ENCODE measurements at regions not wholly inside any gene's neighbourhood (a gene's known extent, or its start where the extent isn't known, plus 50 kb on each side); places are given as distances from the start of the nearest gene placed in this dataset.
"Not testable (repeated sequence)": the region's sequence is repeated elsewhere in the genome, so short reads cannot be mapped to it uniquely, and the experiment has no call there.

GRCh38 chr7:130850956-130851355 is 116.9 kb upstream of the KLF14 start:
- DNase-seq = no peak

- no peak for DNase-seq
Observed at GRCh38 chr7:130852867-130853266, 118.9 kb upstream of the KLF14 start.

GRCh38 chr7:130853503-130854279 is 119.7 kb upstream of the KLF14 start:
- no peak for DNase-seq

GRCh38 chr7:130854481-130854880 is 120.5 kb upstream of the KLF14 start:
- DNase-seq = no peak

- no peak for DNase-seq
Observed at GRCh38 chr7:130856866-130857265, 122.9 kb upstream of the KLF14 start.

- DNase-seq = not testable (repeated sequence)
Observed at GRCh38 chr7:130860832-130861231, 126.8 kb upstream of the KLF14 start.

- DNase-seq = no peak
Observed at GRCh38 chr7:130865408-130866236, 131.6 kb upstream of the KLF14 start.

- no peak for DNase-seq
Observed at GRCh38 chr7:130867039-130867438, 133.0 kb upstream of the KLF14 start.

GRCh38 chr7:130867581-130868136 is 133.7 kb upstream of the KLF14 start:
- DNase-seq = no peak

GRCh38 chr7:130868139-130868538 is 134.1 kb upstream of the KLF14 start:
- no peak for DNase-seq

- DNase-seq = no peak
Observed at GRCh38 chr7:130869918-130870317, 135.9 kb upstream of the KLF14 start.

- no peak for DNase-seq
Observed at GRCh38 chr7:130872341-130872740, 138.3 kb upstream of the KLF14 start.

- DNase-seq = no peak
Observed at GRCh38 chr7:130872756-130873448, 138.9 kb upstream of the KLF14 start.

GRCh38 chr7:130874071-130874915 is 140.3 kb upstream of the KLF14 start:
- no peak for DNase-seq

GRCh38 chr7:130875265-130875741 is 141.3 kb upstream of the KLF14 start:
- DNase-seq = no peak

- no peak for DNase-seq
Observed at GRCh38 chr7:130875901-130876300, 141.9 kb upstream of the KLF14 start.

- DNase-seq = no peak
Observed at GRCh38 chr7:130877236-130877990, 143.4 kb upstream of the KLF14 start.

GRCh38 chr7:130877991-130878305 is 143.9 kb upstream of the KLF14 start:
- DNase-seq = no peak

GRCh38 chr7:130878785-130879184 is 144.8 kb upstream of the KLF14 start:
- no peak for DNase-seq

GRCh38 chr7:130879191-130879590 is 145.2 kb upstream of the KLF14 start:
- DNase-seq = no peak

- DNase-seq = no peak
Observed at GRCh38 chr7:130880668-130881067, 146.7 kb upstream of the KLF14 start.

Data from inflammatory macrophage treated with lipopolysaccharide for 4 hours (primary cell).